ENCODE measurements at regions not wholly inside any gene's neighbourhood (a gene's known extent, or its start where the extent isn't known, plus 50 kb on each side); places are given as distances from the start of the nearest gene placed in this dataset.

DNA sequence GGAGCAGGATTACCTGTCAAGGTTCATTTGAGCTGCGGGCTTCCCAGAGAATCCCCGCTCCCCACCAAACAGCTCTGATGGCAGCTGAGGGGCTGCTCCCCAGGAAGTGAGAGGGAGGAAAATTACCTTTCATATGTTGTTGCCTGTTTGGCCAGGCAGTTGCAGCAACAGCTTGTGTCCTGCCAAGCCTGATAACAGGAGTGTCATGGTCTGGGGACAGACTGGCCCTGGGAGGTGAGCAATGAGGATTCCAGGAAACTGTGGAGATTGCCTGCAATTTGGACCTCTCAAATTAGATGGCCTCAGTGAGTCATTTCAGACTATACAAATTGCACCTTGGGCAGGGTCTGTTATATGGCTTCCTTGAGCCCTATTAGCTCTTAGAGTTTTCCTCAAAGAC, 189.3 kb downstream of the PTPRU start:
- TF ChIP-seq ZNF70 (CRISPR knock-in tag; IDR thresholded peaks at IDR 0.05) (no peak), RARB (CRISPR knock-in tag; IDR thresholded peaks at IDR 0.05) (no peak), ZFP3 (CRISPR knock-in tag; IDR thresholded peaks at IDR 0.05) (no peak), GLIS3 (CRISPR knock-in tag; IDR thresholded peaks at IDR 0.05) (no peak)
- TF ChIP-seq, protein P1, sequence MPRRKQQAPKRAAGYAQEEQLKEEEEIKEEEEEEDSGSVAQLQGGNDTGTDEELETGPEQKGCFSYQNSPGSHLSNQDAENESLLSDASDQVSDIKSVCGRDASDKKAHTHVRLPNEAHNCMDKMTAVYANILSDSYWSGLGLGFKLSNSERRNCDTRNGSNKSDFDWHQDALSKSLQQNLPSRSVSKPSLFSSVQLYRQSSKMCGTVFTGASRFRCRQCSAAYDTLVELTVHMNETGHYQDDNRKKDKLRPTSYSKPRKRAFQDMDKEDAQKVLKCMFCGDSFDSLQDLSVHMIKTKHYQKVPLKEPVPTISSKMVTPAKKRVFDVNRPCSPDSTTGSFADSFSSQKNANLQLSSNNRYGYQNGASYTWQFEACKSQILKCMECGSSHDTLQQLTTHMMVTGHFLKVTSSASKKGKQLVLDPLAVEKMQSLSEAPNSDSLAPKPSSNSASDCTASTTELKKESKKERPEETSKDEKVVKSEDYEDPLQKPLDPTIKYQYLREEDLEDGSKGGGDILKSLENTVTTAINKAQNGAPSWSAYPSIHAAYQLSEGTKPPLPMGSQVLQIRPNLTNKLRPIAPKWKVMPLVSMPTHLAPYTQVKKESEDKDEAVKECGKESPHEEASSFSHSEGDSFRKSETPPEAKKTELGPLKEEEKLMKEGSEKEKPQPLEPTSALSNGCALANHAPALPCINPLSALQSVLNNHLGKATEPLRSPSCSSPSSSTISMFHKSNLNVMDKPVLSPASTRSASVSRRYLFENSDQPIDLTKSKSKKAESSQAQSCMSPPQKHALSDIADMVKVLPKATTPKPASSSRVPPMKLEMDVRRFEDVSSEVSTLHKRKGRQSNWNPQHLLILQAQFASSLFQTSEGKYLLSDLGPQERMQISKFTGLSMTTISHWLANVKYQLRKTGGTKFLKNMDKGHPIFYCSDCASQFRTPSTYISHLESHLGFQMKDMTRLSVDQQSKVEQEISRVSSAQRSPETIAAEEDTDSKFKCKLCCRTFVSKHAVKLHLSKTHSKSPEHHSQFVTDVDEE (CRISPR knock-in tag; IDR thresholded peaks at IDR 0.05), result no peak
- TF ChIP-seq, protein P2, sequence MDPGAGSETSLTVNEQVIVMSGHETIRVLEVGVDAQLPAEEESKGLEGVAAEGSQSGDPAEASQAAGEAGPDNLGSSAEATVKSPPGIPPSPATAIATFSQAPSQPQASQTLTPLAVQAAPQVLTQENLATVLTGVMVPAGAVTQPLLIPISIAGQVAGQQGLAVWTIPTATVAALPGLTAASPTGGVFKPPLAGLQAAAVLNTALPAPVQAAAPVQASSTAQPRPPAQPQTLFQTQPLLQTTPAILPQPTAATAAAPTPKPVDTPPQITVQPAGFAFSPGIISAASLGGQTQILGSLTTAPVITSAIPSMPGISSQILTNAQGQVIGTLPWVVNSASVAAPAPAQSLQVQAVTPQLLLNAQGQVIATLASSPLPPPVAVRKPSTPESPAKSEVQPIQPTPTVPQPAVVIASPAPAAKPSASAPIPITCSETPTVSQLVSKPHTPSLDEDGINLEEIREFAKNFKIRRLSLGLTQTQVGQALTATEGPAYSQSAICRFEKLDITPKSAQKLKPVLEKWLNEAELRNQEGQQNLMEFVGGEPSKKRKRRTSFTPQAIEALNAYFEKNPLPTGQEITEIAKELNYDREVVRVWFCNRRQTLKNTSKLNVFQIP (CRISPR knock-in tag; IDR thresholded peaks at IDR 0.05; ENCODE audit: borderline replicate concordance, low read depth), result no peak
- ATAC-seq, result no peak

DNA sequence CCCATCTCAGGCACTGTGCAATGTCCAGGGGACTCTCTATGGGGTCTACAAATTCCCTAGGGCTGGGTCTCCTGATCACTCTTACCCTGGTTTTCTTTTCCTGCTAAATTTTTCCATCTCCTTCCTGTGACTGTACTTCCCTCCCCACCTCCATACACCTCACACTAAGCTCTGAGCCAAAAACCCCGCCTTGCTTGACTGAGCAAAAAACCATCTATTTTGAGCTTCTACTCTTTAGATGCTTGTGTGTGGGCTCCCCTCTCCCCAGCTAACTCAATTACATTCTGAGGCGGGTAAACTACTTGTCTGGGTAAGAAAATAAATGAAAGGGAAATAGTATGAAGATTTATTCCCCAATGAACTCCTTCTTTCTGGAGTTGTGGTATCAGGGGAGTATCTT, 187.9 kb downstream of the PTPRU start:
- TF ChIP-seq PPARA (CRISPR knock-in tag; IDR thresholded peaks at IDR 0.05; ENCODE audit: borderline replicate concordance) (no peak), ZNF8 (CRISPR knock-in tag; IDR thresholded peaks at IDR 0.05) (no peak), GLIS3 (CRISPR knock-in tag; IDR thresholded peaks at IDR 0.05) (no peak), ARNTL (CRISPR knock-in tag; IDR thresholded peaks at IDR 0.05; ENCODE audit: borderline replicate concordance, low read depth) (no peak), RARB (CRISPR knock-in tag; IDR thresholded peaks at IDR 0.05) (no peak), ESRRG (CRISPR knock-in tag; IDR thresholded peaks at IDR 0.05) (no peak), BACH2 (CRISPR knock-in tag; IDR thresholded peaks at IDR 0.05; ENCODE audit: borderline replicate concordance) (no peak), CSDC2 (CRISPR knock-in tag; IDR thresholded peaks at IDR 0.05) (no peak), ZFP3 (CRISPR knock-in tag; IDR thresholded peaks at IDR 0.05) (no peak)
- TF ChIP-seq, protein P3, sequence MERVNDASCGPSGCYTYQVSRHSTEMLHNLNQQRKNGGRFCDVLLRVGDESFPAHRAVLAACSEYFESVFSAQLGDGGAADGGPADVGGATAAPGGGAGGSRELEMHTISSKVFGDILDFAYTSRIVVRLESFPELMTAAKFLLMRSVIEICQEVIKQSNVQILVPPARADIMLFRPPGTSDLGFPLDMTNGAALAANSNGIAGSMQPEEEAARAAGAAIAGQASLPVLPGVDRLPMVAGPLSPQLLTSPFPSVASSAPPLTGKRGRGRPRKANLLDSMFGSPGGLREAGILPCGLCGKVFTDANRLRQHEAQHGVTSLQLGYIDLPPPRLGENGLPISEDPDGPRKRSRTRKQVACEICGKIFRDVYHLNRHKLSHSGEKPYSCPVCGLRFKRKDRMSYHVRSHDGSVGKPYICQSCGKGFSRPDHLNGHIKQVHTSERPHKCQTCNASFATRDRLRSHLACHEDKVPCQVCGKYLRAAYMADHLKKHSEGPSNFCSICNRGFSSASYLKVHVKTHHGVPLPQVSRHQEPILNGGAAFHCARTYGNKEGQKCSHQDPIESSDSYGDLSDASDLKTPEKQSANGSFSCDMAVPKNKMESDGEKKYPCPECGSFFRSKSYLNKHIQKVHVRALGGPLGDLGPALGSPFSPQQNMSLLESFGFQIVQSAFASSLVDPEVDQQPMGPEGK (CRISPR knock-in tag; IDR thresholded peaks at IDR 0.05; ENCODE audit: borderline replicate concordance), result no peak
- TF ChIP-seq, protein P2 (CRISPR knock-in tag; IDR thresholded peaks at IDR 0.05; ENCODE audit: borderline replicate concordance, low read depth), result no peak
- no peak for ATAC-seq

DNA sequence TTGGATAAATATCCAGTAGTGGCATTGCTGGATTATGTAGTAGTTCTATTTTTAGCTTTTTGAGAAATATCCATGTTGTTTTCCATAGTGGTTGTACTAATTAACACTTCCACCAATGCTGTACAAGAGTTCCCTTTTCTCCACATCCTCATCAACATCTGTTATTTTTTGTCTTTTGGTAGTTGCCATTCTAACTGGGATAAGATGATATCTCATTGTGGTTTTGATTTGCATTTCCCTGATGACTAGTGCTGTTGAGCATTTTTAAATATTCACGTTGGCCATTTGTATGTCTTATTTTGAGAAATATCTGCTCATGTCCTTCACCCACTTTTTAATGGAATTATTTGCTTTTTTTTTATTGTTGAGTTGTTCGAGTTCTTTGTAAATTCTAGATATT, 183.9 kb downstream of the PTPRU start:
- no peak for ATAC-seq
- TF ChIP-seq TOX (CRISPR knock-in tag; IDR thresholded peaks at IDR 0.05; ENCODE audit: borderline replicate concordance) (no peak), ZC3H10 (CRISPR knock-in tag; IDR thresholded peaks at IDR 0.05) (no peak), BACH2 (CRISPR knock-in tag; IDR thresholded peaks at IDR 0.05; ENCODE audit: borderline replicate concordance) (no peak), ISL1 (CRISPR knock-in tag; IDR thresholded peaks at IDR 0.05) (no peak), ZNF70 (CRISPR knock-in tag; IDR thresholded peaks at IDR 0.05) (no peak), RARB (CRISPR knock-in tag; IDR thresholded peaks at IDR 0.05) (no peak), CSDC2 (CRISPR knock-in tag; IDR thresholded peaks at IDR 0.05) (no peak), ESRRG (CRISPR knock-in tag; IDR thresholded peaks at IDR 0.05) (no peak), PPARA (CRISPR knock-in tag; IDR thresholded peaks at IDR 0.05; ENCODE audit: borderline replicate concordance) (no peak), GLIS3 (CRISPR knock-in tag; IDR thresholded peaks at IDR 0.05) (no peak), TCF4 (CRISPR knock-in tag; IDR thresholded peaks at IDR 0.05; ENCODE audit: borderline replicate concordance) (no peak), ZFP30 (CRISPR knock-in tag; IDR thresholded peaks at IDR 0.05) (no peak), ZNF565 (CRISPR knock-in tag; conservative IDR thresholded peaks at IDR 0.05; ENCODE audit: low read depth) (no peak), ZNF8 (CRISPR knock-in tag; IDR thresholded peaks at IDR 0.05) (no peak)
- TF ChIP-seq, protein P4, sequence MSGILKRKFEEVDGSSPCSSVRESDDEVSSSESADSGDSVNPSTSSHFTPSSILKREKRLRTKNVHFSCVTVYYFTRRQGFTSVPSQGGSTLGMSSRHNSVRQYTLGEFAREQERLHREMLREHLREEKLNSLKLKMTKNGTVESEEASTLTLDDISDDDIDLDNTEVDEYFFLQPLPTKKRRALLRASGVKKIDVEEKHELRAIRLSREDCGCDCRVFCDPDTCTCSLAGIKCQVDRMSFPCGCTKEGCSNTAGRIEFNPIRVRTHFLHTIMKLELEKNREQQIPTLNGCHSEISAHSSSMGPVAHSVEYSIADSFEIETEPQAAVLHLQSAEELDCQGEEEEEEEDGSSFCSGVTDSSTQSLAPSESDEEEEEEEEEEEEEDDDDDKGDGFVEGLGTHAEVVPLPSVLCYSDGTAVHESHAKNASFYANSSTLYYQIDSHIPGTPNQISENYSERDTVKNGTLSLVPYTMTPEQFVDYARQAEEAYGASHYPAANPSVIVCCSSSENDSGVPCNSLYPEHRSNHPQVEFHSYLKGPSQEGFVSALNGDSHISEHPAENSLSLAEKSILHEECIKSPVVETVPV (CRISPR knock-in tag; IDR thresholded peaks at IDR 0.05), result no peak
- TF ChIP-seq, protein P3 (CRISPR knock-in tag; IDR thresholded peaks at IDR 0.05; ENCODE audit: borderline replicate concordance), result no peak
- TF ChIP-seq, protein P1 (CRISPR knock-in tag; IDR thresholded peaks at IDR 0.05), result no peak
